Hematopoietic multipotent progenitor cell treated with erythropoietin and hydrocortisone succinate and interleukin-3 and kit ligand, for 15 days (in vitro differentiated cells): ENCODE measurements at regions not wholly inside any gene's neighbourhood (a gene's known extent, or its start where the extent isn't known, plus 50 kb on each side); places are given as distances from the start of the nearest gene placed in this dataset.

Source experiments
- DNase-seq: peaks from one replicate; pipeline ENCODE4 v3.0.0-alpha.2; 2015; ENCODE audit warnings: low spot score

DNA sequence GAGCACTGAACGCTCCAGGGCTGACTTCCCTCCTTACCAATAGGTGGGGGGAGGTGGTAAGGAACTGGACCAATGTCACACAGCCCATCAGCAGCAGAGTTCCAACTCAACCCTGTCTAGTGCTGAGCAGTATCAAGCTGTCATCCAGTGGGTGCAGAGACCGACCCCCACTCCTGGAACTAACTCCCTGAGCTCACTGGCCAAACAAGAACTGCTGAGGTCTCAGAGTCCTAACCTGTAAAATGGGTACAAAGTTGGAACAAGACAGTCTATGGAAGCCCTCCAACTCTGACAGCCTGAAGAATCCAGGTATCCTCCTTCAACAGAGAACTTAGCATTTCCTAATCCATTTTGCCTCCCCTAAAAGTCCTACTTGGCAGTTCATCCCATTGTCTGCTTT lies 91.1 kb upstream of the CLMN start:
- no peak for DNase-seq

GRCh38 chr14:95409477-95410272 lies 90.0 kb upstream of the CLMN start:
- no peak for DNase-seq

DNA sequence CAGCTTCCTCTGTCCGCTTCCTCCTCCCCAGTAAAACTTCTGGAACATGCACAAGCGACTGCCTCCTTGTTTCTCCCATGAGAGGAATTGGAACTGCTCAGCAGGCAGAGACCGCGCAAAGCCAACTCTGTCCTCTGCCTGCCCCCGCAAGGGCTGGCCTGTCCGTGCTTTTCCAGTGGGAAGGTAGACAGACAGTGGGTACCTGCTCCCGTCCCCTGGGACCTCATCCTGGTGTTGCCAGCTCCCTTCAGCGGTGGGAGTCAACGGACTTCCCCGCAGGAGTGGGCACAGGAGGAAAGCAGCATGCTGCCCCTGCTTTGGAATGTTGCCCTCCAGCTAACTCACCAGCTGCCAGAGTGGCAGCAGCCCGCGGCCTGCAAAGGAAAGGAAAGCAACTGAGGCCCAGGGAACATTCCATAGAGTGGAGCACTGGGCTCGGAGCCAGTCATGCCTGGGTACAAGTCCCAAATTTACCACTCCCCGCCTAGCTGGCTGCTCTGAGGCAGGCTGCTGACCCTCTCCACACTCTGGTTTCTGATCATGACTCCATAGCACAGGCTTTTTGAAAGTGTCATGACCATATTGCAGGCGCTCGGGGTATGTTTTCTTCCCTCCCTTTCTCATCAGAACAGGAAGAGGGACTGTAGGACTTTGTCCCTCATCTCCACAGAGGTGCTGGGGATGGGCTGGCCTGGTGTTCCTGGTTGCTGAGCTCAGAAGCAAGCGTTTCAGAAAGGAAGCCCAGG lies 89.2 kb upstream of the CLMN start:
- DNase-seq: no peak

- DNase-seq: no peak
Measured at GRCh38 chr14:95407354-95407753, 87.6 kb upstream of the CLMN start.

- no peak for DNase-seq
Measured at GRCh38 chr14:95406756-95407277, 87.1 kb upstream of the CLMN start.

DNA sequence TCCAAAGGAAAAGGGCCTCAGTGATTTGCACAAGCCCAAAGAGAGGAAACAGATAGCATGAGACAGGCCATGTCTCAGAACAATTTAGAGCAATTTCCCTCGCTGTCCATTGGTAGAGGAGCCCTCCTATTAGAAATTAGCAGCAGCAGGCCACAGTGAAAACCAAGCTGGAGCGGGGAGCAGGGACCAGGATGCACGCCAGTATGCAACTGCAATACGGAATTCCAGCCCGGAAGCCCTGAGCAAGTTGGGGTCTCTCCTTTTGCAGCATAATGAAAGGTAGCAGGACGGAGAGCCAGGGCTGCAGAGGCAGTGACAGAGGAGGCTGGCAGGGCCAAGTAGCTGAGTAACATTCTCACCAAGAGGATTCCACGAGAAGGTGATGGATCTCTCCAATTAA lies 84.9 kb upstream of the CLMN start:
- no peak for DNase-seq

- DNase-seq: no peak
Measured at GRCh38 chr14:95402578-95402977, 82.9 kb upstream of the CLMN start.

DNA sequence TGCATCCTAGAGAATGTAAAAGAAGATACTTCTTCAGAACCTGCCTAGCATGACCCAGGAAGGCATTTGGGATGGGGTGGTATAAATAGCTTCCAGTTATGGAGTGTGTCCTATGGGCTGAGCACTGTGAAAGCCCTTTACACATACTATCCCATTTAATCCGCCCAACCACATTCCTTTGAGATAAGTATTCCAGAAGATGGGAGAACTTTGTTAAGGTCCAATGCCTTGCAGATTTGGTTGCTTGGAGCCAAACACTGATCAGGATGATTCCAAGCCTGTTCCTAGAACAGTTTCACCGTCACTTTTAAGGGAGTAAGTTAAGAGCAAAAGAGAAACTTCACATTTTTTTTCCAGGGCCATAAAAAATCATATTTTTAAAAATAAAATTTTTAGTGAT lies 82.5 kb upstream of the CLMN start:
- no peak for DNase-seq

GRCh38 chr14:95398630-95399547 lies 79.2 kb upstream of the CLMN start:
- no peak for DNase-seq

- DNase-seq: no peak
Measured at GRCh38 chr14:95397325-95397724, 77.6 kb upstream of the CLMN start.

DNA sequence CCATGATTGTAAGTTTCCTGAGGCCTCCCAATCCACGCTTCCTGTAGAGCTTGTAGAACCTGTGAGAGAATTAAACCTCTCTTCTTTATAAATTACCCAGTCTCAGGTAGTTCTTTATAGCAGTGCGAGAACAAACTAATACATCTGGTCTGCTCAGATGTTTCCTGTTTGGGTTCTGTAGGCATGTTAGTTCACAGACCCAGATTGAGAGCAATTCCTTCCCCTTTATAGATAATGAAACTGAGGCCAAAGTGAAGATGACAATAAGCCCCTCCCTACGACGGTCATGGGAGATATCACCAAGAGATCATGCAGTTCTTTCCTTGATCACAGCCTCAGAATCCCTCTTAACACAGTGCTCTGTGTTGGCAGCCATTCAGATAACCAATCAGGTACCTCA lies 76.5 kb upstream of the CLMN start:
- DNase-seq: no peak

DNA sequence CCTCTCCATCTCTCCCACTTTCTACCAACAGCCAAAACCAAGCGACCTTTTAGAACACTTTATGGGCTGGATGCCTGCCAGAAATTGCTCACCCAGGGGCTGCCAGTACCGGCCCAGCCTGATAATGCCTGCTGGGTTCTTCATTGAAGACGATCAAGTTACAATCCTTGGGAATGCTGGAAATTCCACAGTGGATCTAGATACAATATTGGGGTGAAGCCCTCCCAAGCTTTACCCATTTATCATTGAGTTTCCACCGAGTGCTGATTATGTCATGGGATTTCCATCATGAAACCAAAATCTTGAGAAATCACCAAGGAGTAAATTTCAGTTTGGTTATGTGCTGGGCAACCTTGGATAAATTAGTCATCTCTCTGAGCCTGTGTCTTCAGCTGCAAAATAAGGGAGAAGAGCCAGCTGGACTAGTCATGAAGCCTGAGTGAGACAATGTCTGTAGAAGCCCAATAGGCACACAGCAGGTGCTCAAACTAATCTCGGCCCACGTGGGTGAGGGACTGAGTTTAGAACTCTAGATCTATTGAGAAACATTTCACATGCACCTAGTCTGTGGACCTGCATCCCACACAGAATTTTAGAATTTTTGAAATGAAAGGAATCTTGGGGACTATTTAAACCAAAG lies 75.5 kb upstream of the CLMN start:
- no peak for DNase-seq

DNA sequence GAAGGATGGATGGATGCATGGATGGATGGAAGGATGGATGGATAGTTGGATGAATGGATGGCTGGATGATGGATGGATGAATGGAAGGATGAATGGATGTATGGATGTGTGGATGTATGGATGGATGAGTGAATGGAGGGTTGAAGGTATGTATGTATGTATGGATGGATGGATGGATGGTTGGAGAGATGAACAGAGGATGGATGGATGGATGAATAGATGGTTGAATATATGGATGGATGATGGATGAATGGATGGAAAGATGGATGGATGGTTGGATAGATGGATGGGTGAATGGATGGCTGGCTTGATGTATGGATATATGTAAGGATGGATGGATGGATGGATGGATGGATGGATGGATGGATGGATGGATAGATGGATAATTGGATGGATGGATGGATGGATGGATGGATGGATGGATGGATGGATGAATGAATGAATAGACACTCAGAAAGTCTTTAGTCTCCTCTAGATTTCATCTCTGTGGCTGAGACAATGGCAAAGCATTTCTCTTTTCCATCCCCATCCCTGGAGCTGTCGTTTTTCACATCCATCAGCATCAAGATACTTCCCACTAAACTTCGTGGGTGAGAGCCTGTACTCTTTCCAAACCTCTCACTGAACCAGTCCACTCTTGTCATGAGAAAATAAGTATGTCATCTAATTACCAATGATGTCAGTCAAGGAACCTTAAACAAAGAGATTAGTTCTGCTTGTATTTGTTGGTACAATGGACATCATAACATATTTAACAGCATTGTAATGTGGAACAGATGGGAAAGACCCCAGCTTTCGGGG lies 74.8 kb upstream of the CLMN start:
- no peak for DNase-seq

DNA sequence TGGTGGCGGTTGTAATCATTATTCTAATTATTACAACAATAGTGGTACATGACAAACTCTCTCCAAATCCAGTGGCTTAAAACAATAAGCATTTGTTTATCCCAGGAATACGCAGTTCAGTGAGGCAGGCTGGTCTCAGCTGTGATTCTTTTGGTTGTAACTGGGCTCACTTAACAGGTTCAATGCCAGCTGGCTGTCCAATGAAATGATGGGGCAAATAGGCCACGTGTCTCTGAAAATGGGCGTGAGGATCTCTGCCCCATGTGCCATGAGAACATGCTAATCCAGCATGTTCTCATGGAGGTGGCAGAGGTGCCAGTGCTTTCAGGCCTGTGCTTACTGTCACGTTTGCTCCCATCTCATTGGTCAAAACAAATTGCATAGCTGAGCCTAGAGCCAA lies 73.1 kb upstream of the CLMN start:
- no peak for DNase-seq

GRCh38 chr14:95391331-95391730 lies 71.6 kb upstream of the CLMN start:
- no peak for DNase-seq

DNA sequence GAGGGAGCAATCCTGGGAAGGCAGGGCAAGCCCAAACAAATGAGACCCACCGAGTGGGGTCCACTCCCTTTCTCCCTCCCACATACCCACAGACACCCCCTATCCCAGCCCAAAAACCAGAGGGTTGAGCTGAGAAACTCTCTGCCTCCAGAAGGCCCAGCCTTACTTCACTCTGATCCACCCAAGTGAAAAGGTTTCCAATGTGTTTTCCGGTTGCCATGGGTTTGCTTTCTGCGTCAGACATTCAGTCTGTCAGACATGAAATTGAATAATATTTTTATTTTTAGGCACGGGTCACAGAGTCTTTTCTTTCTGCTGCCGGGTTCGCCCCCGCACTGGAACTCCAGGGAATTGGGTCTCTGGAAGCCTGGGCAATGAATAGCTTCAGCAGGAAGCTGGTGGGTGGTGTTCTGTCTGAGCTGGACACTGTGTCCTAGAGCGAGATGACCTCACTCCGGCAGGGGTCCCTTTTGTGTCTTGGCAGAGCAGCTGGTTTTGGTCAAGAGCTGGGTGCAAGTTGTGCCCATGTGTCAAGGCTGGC lies 69.8 kb upstream of the CLMN start:
- DNase-seq: no peak

DNA sequence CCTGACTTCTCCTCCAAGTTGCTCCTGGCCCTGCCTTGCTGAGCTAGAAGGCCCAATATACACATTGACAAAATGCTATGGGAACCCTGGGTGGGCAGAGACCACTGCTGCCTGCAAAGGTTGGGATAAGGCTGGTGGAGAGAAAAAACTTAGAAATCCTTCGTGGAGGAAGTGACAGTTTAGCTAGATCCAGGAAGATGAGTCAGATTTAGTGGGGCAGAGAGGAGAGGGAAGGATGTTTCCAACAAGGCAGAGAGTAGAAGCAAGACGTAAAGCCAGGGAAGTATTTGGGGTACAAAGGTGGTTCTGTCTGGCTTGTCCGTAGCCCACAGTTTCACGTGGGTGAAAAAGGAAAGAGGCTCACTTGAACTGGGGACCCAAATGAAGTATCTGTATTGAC lies 69.0 kb upstream of the CLMN start:
- DNase-seq: no peak

DNA sequence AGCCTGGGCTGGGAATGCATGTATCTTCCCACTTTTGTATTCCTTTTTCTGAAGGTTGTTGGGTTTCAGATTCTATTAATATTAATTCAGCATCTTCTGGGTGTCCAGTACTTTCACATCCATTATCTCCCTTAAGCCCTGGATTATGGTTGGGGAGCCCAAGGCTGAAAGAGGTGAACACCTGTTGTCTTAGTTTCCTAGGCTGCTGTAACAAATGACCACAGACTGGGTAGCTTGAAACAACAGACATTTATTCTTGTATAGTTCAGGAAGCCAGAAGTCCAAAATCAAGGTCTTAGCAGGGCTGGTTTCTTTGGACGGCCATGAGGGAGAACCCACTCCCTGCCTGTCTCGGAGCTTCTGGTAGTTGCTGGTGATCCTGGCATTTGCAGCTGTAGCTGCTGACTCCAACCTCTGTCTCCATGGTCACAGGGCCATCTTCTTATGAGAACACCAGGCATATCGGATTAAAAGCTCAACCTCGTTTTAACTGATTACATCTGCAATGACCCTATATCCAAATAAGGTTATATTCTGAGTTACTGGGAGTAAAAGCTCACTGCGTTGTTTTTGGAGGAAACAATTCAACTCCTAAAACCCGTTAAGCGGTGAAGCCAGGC lies 68.2 kb upstream of the CLMN start:
- no peak for DNase-seq

GRCh38 chr14:95386536-95387095 lies 66.9 kb upstream of the CLMN start:
- DNase-seq: no peak

DNA sequence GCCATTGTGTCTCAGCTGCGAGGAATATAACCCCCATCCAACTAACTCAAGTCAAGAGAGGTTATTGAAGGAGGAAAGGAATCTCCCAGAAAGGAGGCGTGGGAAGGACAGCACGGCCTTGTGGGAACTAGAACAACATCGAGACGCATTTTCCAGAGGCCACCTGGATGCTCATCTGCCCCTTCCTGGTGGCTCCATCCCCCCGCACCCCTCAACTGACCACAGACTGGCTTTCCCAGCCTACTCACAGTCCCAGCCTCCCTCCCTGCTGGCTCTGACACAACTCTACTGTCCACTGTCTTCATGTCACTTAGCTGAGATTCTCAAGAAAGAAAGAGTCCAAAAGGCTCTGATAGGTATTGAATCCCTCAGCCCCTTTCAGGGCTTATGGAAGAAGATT lies 66.0 kb upstream of the CLMN start:
- DNase-seq: no peak
